HG03558 (cell line): ENCODE measurements at regions not wholly inside any gene's neighbourhood (a gene's known extent, or its start where the extent isn't known, plus 50 kb on each side); places are given as distances from the start of the nearest gene placed in this dataset.
"Not testable (repeated sequence)": the region's sequence is repeated elsewhere in the genome, so short reads cannot be mapped to it uniquely, and the experiment has no call there.

Experiments used
- ATAC-seq: cut with Tn5 transposase; IDR thresholded peaks from one replicate; pipeline ENCODE4 v1.9.1; 2021; ENCODE audit warnings: moderate number of reproducible peaks; ENCODE audit not compliant: unreplicated experiment; ENCODE audit errors: extremely low read depth

DNA sequence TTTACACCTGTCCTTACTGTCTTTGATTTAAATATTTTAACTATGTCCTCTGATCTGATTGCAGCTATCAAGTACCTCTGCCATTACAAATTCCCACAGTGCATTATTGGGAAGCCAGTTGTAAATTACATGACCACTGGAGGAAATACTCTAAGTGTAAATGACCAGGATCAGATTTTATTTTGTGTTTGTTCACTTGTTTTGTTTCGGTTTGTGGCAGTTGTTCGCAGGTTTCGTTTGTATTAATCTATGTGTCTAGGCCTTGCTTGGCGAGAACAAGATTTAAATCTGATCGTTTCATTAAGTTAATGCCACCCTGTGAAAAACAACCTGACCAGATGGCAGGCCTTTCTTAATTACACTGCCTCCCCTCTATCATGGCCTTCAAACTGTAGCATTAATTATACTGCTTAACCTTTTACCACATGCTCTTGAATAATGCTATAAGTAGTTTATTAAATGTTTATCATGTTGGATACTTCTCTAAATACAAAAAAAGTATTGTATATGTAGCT is 990.1 kb downstream of the TMTC2 start:
- no peak for ATAC-seq

- no peak for ATAC-seq
These were observed 980.0 kb downstream of the TMTC2 start for GRCh38 chr12:83666690-83667089.

- ATAC-seq = no peak
These were observed 979.0 kb downstream of the TMTC2 start for GRCh38 chr12:83665634-83666218.

DNA sequence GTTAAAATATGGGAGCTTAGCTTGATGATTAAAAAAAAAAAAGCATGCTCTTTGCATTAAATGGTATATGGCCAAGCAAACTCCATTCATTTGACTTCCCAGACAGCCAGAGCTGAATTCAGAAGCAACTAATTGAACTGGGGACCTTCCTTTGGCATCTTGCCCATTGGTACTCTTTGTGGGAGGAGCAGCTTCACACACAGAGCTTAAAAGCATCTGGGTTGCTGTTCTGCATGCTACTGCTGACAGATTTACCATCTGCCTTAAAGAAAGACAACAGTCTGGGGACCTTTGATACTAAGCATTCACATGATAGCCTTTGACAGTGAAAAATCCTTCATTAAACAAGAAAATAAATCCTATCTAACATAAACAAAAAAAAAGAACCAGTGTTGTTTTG is 977.9 kb downstream of the TMTC2 start:
- no peak for ATAC-seq

GRCh38 chr12:83660727-83661358 is 974.1 kb downstream of the TMTC2 start:
- no peak for ATAC-seq

DNA sequence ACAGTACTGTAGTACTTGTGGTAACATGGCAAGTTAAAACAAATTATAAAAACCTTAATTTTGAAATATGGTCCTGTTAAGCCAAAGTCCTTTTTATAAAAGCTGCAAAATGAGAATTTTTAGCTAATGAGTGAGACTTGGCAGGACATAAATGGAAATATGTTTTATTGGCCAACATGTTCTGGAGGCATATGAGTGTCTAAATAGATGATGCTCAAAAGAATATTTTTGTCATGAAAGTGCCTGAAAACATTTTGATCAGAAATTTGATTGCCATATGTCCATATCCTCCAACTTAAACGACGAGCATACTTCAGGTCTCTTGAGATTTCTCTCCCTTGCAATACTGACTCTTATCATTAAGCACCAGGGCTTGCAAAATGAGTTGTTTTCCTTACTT is 972.6 kb downstream of the TMTC2 start:
- ATAC-seq = no peak

GRCh38 chr12:83656004-83656403 is 969.3 kb downstream of the TMTC2 start:
- no peak for ATAC-seq

DNA sequence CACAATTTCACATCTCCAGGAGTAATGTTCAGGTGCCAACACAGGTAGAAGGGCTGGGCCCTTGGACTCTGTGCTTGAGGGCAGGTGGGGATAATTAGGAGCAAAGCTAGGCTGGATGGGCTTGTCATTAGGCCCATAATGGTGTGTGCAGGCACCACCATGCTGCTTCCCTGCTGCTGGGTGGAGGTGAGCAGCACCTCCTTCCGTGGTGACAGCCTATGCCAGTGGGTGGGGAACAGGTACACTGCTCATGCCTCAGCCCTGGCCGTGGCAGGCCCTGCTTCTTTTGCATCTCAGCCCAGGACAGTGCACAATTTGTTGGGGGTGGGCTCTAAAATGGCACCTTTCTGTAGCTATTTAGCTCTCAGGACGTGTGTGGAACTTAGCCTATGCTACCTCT is 955.5 kb downstream of the TMTC2 start:
- ATAC-seq = no peak

DNA sequence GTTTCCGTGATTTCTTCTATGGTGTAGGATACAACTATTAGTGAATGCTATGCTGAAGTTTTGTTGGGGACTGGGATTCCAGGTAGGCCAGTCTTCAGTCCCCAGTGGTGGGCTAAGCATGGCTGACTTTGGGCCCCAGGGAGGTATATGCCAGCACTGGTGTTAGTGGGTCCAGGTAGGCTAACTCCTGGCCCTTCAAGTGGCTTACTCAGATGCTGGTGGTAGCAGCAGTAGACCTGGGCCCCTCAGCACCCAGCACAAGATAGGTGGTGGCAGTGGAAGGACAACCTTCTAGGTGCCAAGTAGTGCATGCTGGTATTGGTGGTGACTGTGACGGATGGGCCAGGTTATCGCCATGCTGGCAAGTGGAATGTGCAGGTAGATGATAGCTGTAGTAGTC is 955.1 kb downstream of the TMTC2 start:
- no peak for ATAC-seq

GRCh38 chr12:83634726-83635267 is 948.1 kb downstream of the TMTC2 start:
- ATAC-seq = no peak

GRCh38 chr12:83630526-83630925 is 943.8 kb downstream of the TMTC2 start:
- no peak for ATAC-seq

DNA sequence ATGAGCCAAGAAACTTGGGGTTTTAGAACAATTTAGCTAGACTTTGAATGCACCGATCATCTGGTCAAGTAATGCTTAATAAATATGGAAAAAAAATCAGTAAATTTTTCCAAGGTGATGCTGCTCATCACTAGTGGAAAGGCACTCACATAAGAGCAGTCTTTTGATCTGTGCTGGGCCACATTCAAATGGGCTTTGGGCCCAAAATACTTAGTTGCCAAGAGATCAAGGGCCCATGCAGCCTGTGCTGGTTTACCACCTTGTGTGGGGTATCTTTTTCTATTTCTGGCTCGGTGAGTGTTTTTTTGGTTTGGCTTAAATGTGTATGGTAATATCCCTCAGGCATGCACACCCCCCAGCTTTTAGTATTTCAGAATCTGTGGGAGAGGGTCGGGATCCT is 943.2 kb downstream of the TMTC2 start:
- ATAC-seq = no peak

DNA sequence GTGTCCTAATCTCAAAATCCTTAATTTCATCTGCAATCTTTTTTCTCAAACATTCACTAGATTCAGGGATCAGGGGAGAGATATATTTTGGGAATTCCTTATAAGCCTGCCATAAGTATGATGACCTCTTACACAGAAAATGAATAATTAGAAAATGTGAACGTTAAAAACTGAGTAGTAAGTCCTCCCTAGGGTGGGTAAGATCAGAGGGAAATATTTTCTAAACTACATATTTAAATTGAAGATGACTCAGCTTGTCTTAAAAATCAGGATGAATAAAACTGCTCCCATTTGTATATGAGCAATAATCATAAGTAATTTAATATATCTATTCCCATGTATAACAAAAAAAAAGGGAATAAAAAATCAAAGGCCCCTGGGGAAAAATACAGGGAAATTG is 935.5 kb downstream of the TMTC2 start:
- no peak for ATAC-seq

- ATAC-seq = no peak
These were observed 933.3 kb downstream of the TMTC2 start for GRCh38 chr12:83619973-83620372.

- no peak for ATAC-seq
These were observed 928.4 kb downstream of the TMTC2 start for GRCh38 chr12:83615152-83615551.

DNA sequence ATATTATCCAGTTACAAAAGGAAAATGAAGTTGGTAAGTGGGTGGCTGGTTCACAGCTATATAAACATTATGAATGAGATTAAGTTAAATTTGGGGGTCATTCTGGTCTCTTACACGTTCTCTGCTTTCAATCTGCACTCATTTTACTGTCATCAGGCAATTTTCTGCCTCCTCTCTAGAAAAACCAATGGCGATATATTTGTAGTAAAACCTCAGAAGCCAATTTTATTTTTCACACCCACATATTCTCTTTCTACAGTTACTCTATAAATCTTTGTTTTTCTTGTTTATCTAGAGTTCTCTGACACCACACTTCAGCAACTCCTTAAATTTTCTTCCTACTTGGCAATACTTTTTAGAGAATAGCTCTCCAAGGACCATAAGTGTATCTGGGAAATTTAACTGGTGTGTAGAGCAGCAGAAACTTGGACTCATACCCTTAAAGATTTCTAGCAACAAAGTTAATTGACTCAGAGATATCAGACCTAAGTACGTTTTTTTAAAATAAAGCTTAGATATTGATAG is 926.9 kb downstream of the TMTC2 start:
- ATAC-seq = no peak

GRCh38 chr12:83603106-83603505 is 916.4 kb downstream of the TMTC2 start:
- no peak for ATAC-seq

- ATAC-seq = no peak
These were observed 888.6 kb downstream of the TMTC2 start for GRCh38 chr12:83575326-83575725.

- ATAC-seq = no peak
These were observed 887.4 kb downstream of the TMTC2 start for GRCh38 chr12:83574142-83574541.

- no peak for ATAC-seq
These were observed 887.0 kb downstream of the TMTC2 start for GRCh38 chr12:83573671-83574070.

GRCh38 chr12:83559650-83560049 is 872.9 kb downstream of the TMTC2 start:
- no peak for ATAC-seq

GRCh38 chr12:83556040-83556439 is 869.3 kb downstream of the TMTC2 start:
- not testable (repeated sequence) for ATAC-seq
